K562 (cell line): ENCODE measurements at regions not wholly inside any gene's neighbourhood (a gene's known extent, or its start where the extent isn't known, plus 50 kb on each side); places are given as distances from the start of the nearest gene placed in this dataset.

Experiments used
- EP400 ChIP-seq: fragments of 450-650 bp; IDR thresholded peaks from 2 replicates; pipeline ENCODE4 v1.6.1; 2017; ENCODE audit warnings: antibody characterized with exemption, mild to moderate bottlenecking, moderate library complexity
- GATA2 ChIP-seq: sonication (generic); formaldehyde crosslinking; IDR thresholded peaks from 2 replicates; pipeline ENCODE4 v1.4.0; 2020; ENCODE audit warnings: mild to moderate bottlenecking, missing genetic modification reagents
- POLR2B ChIP-seq: fragments of 450-650 bp; IDR thresholded peaks from 2 replicates; pipeline ENCODE4 v1.6.1; 2018; ENCODE audit warnings: low read depth; ENCODE audit not compliant: partially characterized antibody
- PRMT5 ChIP-seq: sonication (generic); formaldehyde crosslinking; IDR thresholded peaks from 2 replicates; pipeline ENCODE4 v1.5.0; 2020; ENCODE audit warnings: missing genetic modification reagents
- TAF1 ChIP-seq: IDR thresholded peaks from 2 replicates; pipeline ENCODE4 v1.6.1; 2011; ENCODE audit warnings: mild to moderate bottlenecking, low read length, moderate library complexity; ENCODE audit not compliant: insufficient read depth, control insufficient read depth, severe bottlenecking; ENCODE audit errors: extremely low read depth
- XRCC3 ChIP-seq: fragments of 450-650 bp; IDR thresholded peaks from 2 replicates; pipeline ENCODE4 v1.6.1; 2017; ENCODE audit warnings: mild to moderate bottlenecking, moderate library complexity
- XRCC5 ChIP-seq: fragments of 200-400 bp; formaldehyde crosslinking; IDR thresholded peaks from 2 replicates; pipeline ENCODE4 v1.6.1; 2017; ENCODE audit warnings: low read depth, mild to moderate bottlenecking, low read length
- TF ChIP-seq, protein P1 (sequence below): fragments of 450-650 bp; IDR thresholded peaks from 2 replicates; pipeline ENCODE4 v1.6.1; 2017; ENCODE audit warnings: mild to moderate bottlenecking, moderate library complexity
- TF ChIP-seq, protein P2 (sequence below): sonication (generic); formaldehyde crosslinking; IDR thresholded peaks from 2 replicates; pipeline ENCODE4 v1.8.1; 2023; ENCODE audit warnings: mild to moderate bottlenecking, missing genetic modification reagents
- TF ChIP-seq, protein P3 (sequence below): sonication (generic); formaldehyde crosslinking; IDR thresholded peaks from 2 replicates; pipeline ENCODE4 v1.8.0; 2022; ENCODE audit warnings: mild to moderate bottlenecking, missing genetic modification reagents

DNA sequence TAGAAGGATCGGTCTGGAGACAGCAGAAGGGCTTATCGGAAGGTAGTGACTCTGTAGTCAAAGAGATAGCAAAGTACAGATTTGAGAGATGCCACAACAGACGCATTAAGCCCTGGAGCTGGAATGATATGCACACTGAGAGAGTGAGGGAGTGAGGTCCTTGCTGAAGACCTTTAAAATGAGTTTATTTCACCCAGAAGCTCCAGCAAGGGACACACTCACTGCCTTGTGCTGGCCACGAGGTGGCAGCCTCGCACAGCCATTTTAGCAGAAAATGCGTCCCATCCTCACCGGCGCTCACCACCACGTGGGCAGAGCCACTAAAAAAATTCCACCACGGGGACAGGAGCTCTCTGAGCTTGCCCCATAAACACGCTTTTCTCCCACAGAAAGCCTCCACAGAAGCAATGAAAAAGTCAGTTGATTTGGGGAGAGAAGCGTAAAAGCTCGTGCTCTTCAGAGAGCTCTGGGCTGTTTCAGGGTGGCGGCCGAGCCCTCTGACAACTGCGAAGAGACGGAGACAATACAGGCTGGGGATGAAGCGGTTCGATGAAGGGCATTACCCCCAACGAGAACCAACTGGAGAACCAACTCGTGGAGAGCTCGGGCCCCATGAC is 163.0 kb upstream of the KLF14 start (continued):
- peak; percentile 73 for TF ChIP-seq EP400
- TF ChIP-seq TAF1 = peak; percentile 19
- no peak for TF ChIP-seq PRMT5
- TF ChIP-seq POLR2B = no peak
- TF ChIP-seq, protein P1, sequence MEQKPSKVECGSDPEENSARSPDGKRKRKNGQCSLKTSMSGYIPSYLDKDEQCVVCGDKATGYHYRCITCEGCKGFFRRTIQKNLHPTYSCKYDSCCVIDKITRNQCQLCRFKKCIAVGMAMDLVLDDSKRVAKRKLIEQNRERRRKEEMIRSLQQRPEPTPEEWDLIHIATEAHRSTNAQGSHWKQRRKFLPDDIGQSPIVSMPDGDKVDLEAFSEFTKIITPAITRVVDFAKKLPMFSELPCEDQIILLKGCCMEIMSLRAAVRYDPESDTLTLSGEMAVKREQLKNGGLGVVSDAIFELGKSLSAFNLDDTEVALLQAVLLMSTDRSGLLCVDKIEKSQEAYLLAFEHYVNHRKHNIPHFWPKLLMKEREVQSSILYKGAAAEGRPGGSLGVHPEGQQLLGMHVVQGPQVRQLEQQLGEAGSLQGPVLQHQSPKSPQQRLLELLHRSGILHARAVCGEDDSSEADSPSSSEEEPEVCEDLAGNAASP = no peak
- TF ChIP-seq XRCC5 = peak; percentile 64; the same call in 1 of the 2 replicates
- TF ChIP-seq, protein P2, sequence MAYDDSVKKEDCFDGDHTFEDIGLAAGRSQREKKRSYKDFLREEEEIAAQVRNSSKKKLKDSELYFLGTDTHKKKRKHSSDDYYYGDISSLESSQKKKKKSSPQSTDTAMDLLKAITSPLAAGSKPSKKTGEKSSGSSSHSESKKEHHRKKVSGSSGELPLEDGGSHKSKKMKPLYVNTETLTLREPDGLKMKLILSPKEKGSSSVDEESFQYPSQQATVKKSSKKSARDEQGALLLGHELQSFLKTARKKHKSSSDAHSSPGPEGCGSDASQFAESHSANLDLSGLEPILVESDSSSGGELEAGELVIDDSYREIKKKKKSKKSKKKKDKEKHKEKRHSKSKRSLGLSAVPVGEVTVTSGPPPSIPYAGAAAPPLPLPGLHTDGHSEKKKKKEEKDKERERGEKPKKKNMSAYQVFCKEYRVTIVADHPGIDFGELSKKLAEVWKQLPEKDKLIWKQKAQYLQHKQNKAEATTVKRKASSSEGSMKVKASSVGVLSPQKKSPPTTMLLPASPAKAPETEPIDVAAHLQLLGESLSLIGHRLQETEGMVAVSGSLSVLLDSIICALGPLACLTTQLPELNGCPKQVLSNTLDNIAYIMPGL = 0 out of 2 replicates have a peak, but pooled peaks have one; percentile 59
- TF ChIP-seq, protein P3, sequence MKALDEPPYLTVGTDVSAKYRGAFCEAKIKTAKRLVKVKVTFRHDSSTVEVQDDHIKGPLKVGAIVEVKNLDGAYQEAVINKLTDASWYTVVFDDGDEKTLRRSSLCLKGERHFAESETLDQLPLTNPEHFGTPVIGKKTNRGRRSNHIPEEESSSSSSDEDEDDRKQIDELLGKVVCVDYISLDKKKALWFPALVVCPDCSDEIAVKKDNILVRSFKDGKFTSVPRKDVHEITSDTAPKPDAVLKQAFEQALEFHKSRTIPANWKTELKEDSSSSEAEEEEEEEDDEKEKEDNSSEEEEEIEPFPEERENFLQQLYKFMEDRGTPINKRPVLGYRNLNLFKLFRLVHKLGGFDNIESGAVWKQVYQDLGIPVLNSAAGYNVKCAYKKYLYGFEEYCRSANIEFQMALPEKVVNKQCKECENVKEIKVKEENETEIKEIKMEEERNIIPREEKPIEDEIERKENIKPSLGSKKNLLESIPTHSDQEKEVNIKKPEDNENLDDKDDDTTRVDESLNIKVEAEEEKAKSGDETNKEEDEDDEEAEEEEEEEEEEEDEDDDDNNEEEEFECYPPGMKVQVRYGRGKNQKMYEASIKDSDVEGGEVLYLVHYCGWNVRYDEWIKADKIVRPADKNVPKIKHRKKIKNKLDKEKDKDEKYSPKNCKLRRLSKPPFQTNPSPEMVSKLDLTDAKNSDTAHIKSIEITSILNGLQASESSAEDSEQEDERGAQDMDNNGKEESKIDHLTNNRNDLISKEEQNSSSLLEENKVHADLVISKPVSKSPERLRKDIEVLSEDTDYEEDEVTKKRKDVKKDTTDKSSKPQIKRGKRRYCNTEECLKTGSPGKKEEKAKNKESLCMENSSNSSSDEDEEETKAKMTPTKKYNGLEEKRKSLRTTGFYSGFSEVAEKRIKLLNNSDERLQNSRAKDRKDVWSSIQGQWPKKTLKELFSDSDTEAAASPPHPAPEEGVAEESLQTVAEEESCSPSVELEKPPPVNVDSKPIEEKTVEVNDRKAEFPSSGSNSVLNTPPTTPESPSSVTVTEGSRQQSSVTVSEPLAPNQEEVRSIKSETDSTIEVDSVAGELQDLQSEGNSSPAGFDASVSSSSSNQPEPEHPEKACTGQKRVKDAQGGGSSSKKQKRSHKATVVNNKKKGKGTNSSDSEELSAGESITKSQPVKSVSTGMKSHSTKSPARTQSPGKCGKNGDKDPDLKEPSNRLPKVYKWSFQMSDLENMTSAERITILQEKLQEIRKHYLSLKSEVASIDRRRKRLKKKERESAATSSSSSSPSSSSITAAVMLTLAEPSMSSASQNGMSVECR (CRISPR knock-in tag) = peak; percentile 50
- no peak for TF ChIP-seq GATA2 (CRISPR knock-in tag)
- TF ChIP-seq XRCC3 = no peak
- TF ChIP-seq, all 486 proteins: peak for 84
